ENCODE measurements at regions not wholly inside any gene's neighbourhood (a gene's known extent, or its start where the extent isn't known, plus 50 kb on each side); places are given as distances from the start of the nearest gene placed in this dataset.

DNA sequence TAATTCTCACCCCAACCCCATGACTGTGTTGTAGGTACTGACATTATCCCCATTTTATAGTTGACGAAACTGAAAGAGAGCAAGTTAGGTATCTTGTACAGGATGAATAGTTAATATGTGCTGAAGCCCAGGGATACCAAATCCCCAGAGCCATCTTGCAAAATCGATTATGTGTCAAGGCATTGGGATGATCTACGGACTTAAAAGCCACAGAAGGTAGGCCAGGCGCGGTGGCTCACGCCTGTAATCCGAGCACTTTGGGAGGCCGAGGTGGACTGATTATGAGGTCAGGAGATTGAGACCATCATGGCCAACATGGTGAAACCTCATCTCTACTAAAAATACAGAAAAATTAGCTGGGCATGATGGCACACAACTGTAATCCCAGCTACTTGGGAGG, 242.4 kb upstream of the RHOBTB1 start:
- Histone ChIP-seq H2AFZ (ENCODE audit: low read depth, low read length) (no peak overlapping the region), H4K20me1 (ENCODE audit: insufficient read depth, low read length) (no peaks in the 10 kb centered on the region), H3K27me3 (ENCODE audit: insufficient read depth, low read length, poor library complexity) (no peaks in the 10 kb centered on the region), H3K36me3 (ENCODE audit: insufficient read depth, low read length) (no peaks in the 10 kb centered on the region), H3K27ac (ENCODE audit: low read length) (no peak overlapping the region), H3K4me3 (ENCODE audit: low read depth in 1 of 2, low read length in 2 of 2) (no peak overlapping the region), H3K9me3 (ENCODE audit: insufficient read depth, low read length, severe bottlenecking) (no peaks in the 10 kb centered on the region), H3K4me1 (ENCODE audit: insufficient read depth, low read length) (no peaks in the 10 kb centered on the region), H3K79me2 (ENCODE audit: insufficient read depth, low read length) (no peaks in the 10 kb centered on the region), H3K9ac (ENCODE audit: low read depth, low read length) (no peak overlapping the region), H3K4me2 (ENCODE audit: insufficient read depth, low read length) (no peak overlapping the region)
- DNase-seq, result no peak
- TF ChIP-seq, protein P1, sequence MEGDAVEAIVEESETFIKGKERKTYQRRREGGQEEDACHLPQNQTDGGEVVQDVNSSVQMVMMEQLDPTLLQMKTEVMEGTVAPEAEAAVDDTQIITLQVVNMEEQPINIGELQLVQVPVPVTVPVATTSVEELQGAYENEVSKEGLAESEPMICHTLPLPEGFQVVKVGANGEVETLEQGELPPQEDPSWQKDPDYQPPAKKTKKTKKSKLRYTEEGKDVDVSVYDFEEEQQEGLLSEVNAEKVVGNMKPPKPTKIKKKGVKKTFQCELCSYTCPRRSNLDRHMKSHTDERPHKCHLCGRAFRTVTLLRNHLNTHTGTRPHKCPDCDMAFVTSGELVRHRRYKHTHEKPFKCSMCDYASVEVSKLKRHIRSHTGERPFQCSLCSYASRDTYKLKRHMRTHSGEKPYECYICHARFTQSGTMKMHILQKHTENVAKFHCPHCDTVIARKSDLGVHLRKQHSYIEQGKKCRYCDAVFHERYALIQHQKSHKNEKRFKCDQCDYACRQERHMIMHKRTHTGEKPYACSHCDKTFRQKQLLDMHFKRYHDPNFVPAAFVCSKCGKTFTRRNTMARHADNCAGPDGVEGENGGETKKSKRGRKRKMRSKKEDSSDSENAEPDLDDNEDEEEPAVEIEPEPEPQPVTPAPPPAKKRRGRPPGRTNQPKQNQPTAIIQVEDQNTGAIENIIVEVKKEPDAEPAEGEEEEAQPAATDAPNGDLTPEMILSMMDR (IDR thresholded peaks at IDR 0.05; ENCODE audit: borderline replicate concordance, extremely low read depth, low read length, poor library complexity, severe bottlenecking), result no peak
- TF ChIP-seq EZH2 (IDR thresholded peaks at IDR 0.05; ENCODE audit: borderline replicate concordance, low read depth, low read length, severe bottlenecking), result no peak
- no peak for ATAC-seq (ENCODE audit: insufficient read depth, low read depth)

DNA sequence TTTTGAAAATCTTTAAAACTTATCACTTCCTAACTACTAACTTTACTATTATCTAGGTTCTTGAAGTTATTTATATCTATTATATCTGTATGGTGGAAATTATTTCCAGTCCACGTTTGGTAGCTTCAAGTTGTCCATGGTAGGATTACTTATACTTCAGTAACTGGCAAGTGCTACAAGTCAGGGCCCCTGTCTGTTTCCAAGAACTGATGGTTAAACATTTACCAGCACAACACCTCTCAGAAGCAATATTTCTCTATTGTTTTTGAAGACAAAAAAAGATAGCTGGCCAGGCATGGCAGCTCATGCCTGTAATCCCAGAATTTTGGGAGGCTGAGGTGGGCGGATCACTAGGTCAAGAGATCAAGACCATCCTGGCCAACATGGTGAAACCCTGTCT, 240.4 kb upstream of the RHOBTB1 start:
- no peak for TF ChIP-seq EZH2 (IDR thresholded peaks at IDR 0.05; ENCODE audit: borderline replicate concordance, low read depth, low read length, severe bottlenecking)
- TF ChIP-seq, protein P1 (IDR thresholded peaks at IDR 0.05; ENCODE audit: borderline replicate concordance, extremely low read depth, low read length, poor library complexity, severe bottlenecking), result no peak
- H3K4me3 ChIP-seq (ENCODE audit: low read depth in 1 of 2, low read length in 2 of 2), result no peak overlapping the region
- no peaks in the 10 kb centered on the region for H3K27me3 ChIP-seq (ENCODE audit: insufficient read depth, low read length, poor library complexity)

DNA sequence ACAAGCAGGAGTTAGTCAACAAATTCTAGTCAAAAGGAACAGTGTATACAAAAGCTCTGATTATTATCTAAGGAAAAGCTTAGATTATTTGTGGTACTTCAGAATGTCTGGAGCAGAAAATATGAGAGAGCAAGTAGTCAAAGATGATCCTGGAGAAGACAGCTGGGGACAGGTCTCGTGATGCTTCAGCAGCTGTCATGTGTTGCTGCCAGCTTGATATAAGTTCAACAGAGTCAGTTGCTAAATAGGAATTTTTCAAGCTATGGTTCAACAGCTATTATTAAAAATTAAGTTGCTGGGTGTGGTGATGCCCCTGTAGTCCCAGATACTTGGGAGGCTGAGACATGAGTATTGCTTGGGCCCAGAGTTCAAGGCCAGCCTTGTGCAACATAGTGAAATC, 240.0 kb upstream of the RHOBTB1 start:
- Histone ChIP-seq H3K4me3 (ENCODE audit: low read depth in 1 of 2, low read length in 2 of 2) (no peak overlapping the region), H3K36me3 (ENCODE audit: insufficient read depth, low read length) (no peaks in the 10 kb centered on the region), H3K27ac (ENCODE audit: low read length) (no peak overlapping the region), H3K27me3 (ENCODE audit: insufficient read depth, low read length, poor library complexity) (no peaks in the 10 kb centered on the region), H3K4me1 (ENCODE audit: insufficient read depth, low read length) (no peaks in the 10 kb centered on the region), H3K9me3 (ENCODE audit: insufficient read depth, low read length, severe bottlenecking) (no peaks in the 10 kb centered on the region), H3K79me2 (ENCODE audit: insufficient read depth, low read length) (no peaks in the 10 kb centered on the region), H2AFZ (ENCODE audit: low read depth, low read length) (no peak overlapping the region), H3K9ac (ENCODE audit: low read depth, low read length) (no peak overlapping the region), H3K4me2 (ENCODE audit: insufficient read depth, low read length) (no peak overlapping the region), H4K20me1 (ENCODE audit: insufficient read depth, low read length) (no peaks in the 10 kb centered on the region)
- TF ChIP-seq, protein P1 (IDR thresholded peaks at IDR 0.05; ENCODE audit: borderline replicate concordance, extremely low read depth, low read length, poor library complexity, severe bottlenecking), result no peak
- no peak for TF ChIP-seq EZH2 (IDR thresholded peaks at IDR 0.05; ENCODE audit: borderline replicate concordance, low read depth, low read length, severe bottlenecking)
- ATAC-seq (ENCODE audit: insufficient read depth, low read depth), result no peak
- no peak for DNase-seq

More for the DNA sequence above, 240.4 kb upstream of the RHOBTB1 start:
- no peaks in the 10 kb centered on the region for H3K4me1 ChIP-seq (ENCODE audit: insufficient read depth, low read length)
- DNase-seq (no peak), ATAC-seq (ENCODE audit: insufficient read depth, low read depth) (no peak)
- H3K9me3 ChIP-seq (ENCODE audit: insufficient read depth, low read length, severe bottlenecking), result no peaks in the 10 kb centered on the region
- H2AFZ ChIP-seq (ENCODE audit: low read depth, low read length), result no peak overlapping the region
- H3K4me2 ChIP-seq (ENCODE audit: insufficient read depth, low read length), result no peak overlapping the region
- H3K79me2 ChIP-seq (ENCODE audit: insufficient read depth, low read length), result no peaks in the 10 kb centered on the region
- H3K9ac ChIP-seq (ENCODE audit: low read depth, low read length), result no peak overlapping the region
- H4K20me1 ChIP-seq (ENCODE audit: insufficient read depth, low read length), result no peaks in the 10 kb centered on the region
- H3K36me3 ChIP-seq (ENCODE audit: insufficient read depth, low read length), result no peaks in the 10 kb centered on the region
- no peak overlapping the region for H3K27ac ChIP-seq (ENCODE audit: low read length)

DNA sequence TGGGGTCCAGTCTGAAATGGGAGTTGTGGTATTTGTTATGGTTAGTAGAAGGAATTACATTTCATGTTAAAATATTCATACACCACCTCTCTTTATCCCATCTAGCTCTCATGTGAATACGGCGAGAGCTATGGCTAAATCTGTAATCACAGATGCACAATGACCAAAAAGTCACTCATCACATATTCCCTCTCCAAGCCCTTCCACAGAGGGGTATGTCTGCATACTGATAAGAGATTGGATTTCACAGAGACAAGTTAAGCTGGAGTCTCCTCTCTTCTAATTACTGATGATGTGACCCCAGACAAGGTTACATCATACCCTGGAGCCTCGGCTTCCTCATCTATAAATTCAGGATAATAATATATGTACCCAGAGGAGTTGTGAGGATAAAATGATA, 237.8 kb upstream of the RHOBTB1 start:
- H3K4me3 ChIP-seq (ENCODE audit: low read depth in 1 of 2, low read length in 2 of 2), result no peak overlapping the region
- H3K4me1 ChIP-seq (ENCODE audit: insufficient read depth, low read length), result no peaks in the 10 kb centered on the region; the same call in 1 of the 2 replicates
- H3K4me2 ChIP-seq (ENCODE audit: insufficient read depth, low read length), result no peak overlapping the region
- no peak overlapping the region for H2AFZ ChIP-seq (ENCODE audit: low read depth, low read length)
- H3K27ac ChIP-seq (ENCODE audit: low read length), result no peak overlapping the region
- TF ChIP-seq, protein P1 (IDR thresholded peaks at IDR 0.05; ENCODE audit: borderline replicate concordance, extremely low read depth, low read length, poor library complexity, severe bottlenecking), result no peak
- TF ChIP-seq EZH2 (IDR thresholded peaks at IDR 0.05; ENCODE audit: borderline replicate concordance, low read depth, low read length, severe bottlenecking), result no peak
- DNase-seq (no peak), ATAC-seq (ENCODE audit: insufficient read depth, low read depth) (no peak)
- H3K9ac ChIP-seq (ENCODE audit: low read depth, low read length), result no peak overlapping the region
- H3K36me3 ChIP-seq (ENCODE audit: insufficient read depth, low read length), result no peaks in the 10 kb centered on the region
- H3K27me3 ChIP-seq (ENCODE audit: insufficient read depth, low read length, poor library complexity), result no peaks in the 10 kb centered on the region
- no peaks in the 10 kb centered on the region for H3K79me2 ChIP-seq (ENCODE audit: insufficient read depth, low read length)
- no peaks in the 10 kb centered on the region for H4K20me1 ChIP-seq (ENCODE audit: insufficient read depth, low read length)
- H3K9me3 ChIP-seq (ENCODE audit: insufficient read depth, low read length, severe bottlenecking), result no peaks in the 10 kb centered on the region
